GM23338 (cell line): ENCODE measurements at regions not wholly inside any gene's neighbourhood (a gene's known extent, or its start where the extent isn't known, plus 50 kb on each side); places are given as distances from the start of the nearest gene placed in this dataset.

Experiments used
- ATAC-seq: fragments of 200-7000 bp; cut with Tn5 transposase; 3 replicates; pipeline ENCODE4 v1.9.1; 2020
- DNase-seq: peaks from one replicate; pipeline ENCODE4 v3.0.0-alpha.2; 2015; ENCODE audit warnings: low spot score
- H2AFZ ChIP-seq: fragments of 200-600 bp; sonication (generic); 2 replicates; pipeline ENCODE4 v1.8.0; 2016; ENCODE audit warnings: antibody characterized with exemption, mild to moderate bottlenecking, moderate library complexity
- H3F3A ChIP-seq: fragments of 200-600 bp; sonication (generic); replicated peaks from 2 replicates; pipeline ENCODE4 v1.8.0; 2017; ENCODE audit warnings: antibody characterized with exemption, mixed run types, low read depth
- H3K27ac ChIP-seq: fragments of 200-600 bp; sonication (generic); 2 replicates; pipeline ENCODE4 v1.6.1; 2016; ENCODE audit warnings: low read depth
- H3K27me3 ChIP-seq: fragments of 200-600 bp; sonication (generic); 2 replicates; pipeline ENCODE4 v1.8.0; 2016; ENCODE audit warnings: mild to moderate bottlenecking, mixed run types, moderate library complexity; ENCODE audit not compliant: insufficient read depth
- H3K36me3 ChIP-seq: fragments of 200-600 bp; sonication (generic); 2 replicates; pipeline ENCODE4 v1.8.0; 2016; ENCODE audit warnings: mild to moderate bottlenecking; ENCODE audit not compliant: insufficient read depth
- H3K4me1 ChIP-seq: fragments of 200-600 bp; sonication (generic); 2 replicates; pipeline ENCODE4 v1.8.0; 2016; ENCODE audit warnings: mild to moderate bottlenecking, moderate library complexity; ENCODE audit not compliant: insufficient read depth
- H3K4me2 ChIP-seq: fragments of 200-600 bp; sonication (generic); 2 replicates; pipeline ENCODE4 v1.7.1; 2017; ENCODE audit warnings: mixed run types
- H3K4me3 ChIP-seq: fragments of 200-600 bp; sonication (generic); 2 replicates; pipeline ENCODE4 v1.6.1; 2016; ENCODE audit warnings: mixed run types
- H3K79me2 ChIP-seq: fragments of 200-600 bp; sonication (generic); replicated peaks from 2 replicates; pipeline ENCODE4 v1.8.0; 2017; ENCODE audit warnings: mild to moderate bottlenecking; ENCODE audit not compliant: insufficient read depth
- H3K9me2 ChIP-seq: fragments of 200-600 bp; sonication (generic); 2 replicates; pipeline ENCODE4 v1.8.0; 2017; ENCODE audit not compliant: insufficient read depth
- H4K20me1 ChIP-seq: fragments of 200-600 bp; sonication (generic); replicated peaks from 2 replicates; pipeline ENCODE4 v1.8.0; 2017; ENCODE audit warnings: mild to moderate bottlenecking; ENCODE audit not compliant: insufficient read depth
- H3K27ac Mint-ChIP-seq: 2 replicates; pipeline ENCODE4 v1.8.0; 2020; ENCODE audit warnings: inconsistent platforms, mild to moderate bottlenecking, moderate library complexity, mixed read lengths
- H3K27me3 Mint-ChIP-seq: 3 replicates; pipeline ENCODE4 v1.8.0; 2022; ENCODE audit warnings: low read depth, mild to moderate bottlenecking, moderate library complexity, mixed read lengths, inconsistent platforms; ENCODE audit not compliant: insufficient read depth, poor library complexity
- H3K36me3 Mint-ChIP-seq: 3 replicates; pipeline ENCODE4 v1.8.0; 2021; ENCODE audit warnings: low read depth, mild to moderate bottlenecking, inconsistent platforms, moderate library complexity, mixed read lengths
- H3K4me1 Mint-ChIP-seq: 3 replicates; pipeline ENCODE4 v1.8.0; 2020; ENCODE audit warnings: mild to moderate bottlenecking, inconsistent platforms, mixed read lengths
- H3K4me3 Mint-ChIP-seq: 3 replicates; pipeline ENCODE4 v1.8.0; 2021; ENCODE audit warnings: moderate library complexity, mild to moderate bottlenecking, inconsistent platforms, mixed read lengths
- H3K9me3 Mint-ChIP-seq: 3 replicates; pipeline ENCODE4 v1.8.0; 2020; ENCODE audit warnings: moderate library complexity, mild to moderate bottlenecking, inconsistent platforms, mixed read lengths
- CREB1 ChIP-seq: fragments of 250-450 bp; sonication (Bioruptor Pico); IDR thresholded peaks from 2 replicates; pipeline ENCODE4 v1.5.0; 2020; ENCODE audit warnings: low read depth, mild to moderate bottlenecking, moderate library complexity
- ETS1 ChIP-seq: IDR thresholded peaks from 2 replicates; pipeline ENCODE4 v1.6.1; 2016; ENCODE audit warnings: antibody characterized with exemption
- EZH2 ChIP-seq: fragments of 200-600 bp; sonication (generic); IDR thresholded peaks from one replicate; pipeline ENCODE4 v1.8.0; 2017; ENCODE audit warnings: antibody characterized with exemption, mild to moderate bottlenecking, low read depth; ENCODE audit not compliant: unreplicated experiment
- EZH2phosphoT487 ChIP-seq: fragments of 200-600 bp; sonication (generic); IDR thresholded peaks from one replicate; pipeline ENCODE4 v1.8.1; 2018; ENCODE audit warnings: antibody characterized with exemption; ENCODE audit not compliant: unreplicated experiment
- JUNB ChIP-seq: IDR thresholded peaks from one replicate; pipeline ENCODE4 v1.6.1; 2016; ENCODE audit warnings: antibody characterized with exemption; ENCODE audit not compliant: unreplicated experiment
- NANOG ChIP-seq: IDR thresholded peaks from 2 replicates; pipeline ENCODE4 v1.6.1; 2016; ENCODE audit warnings: antibody characterized with exemption, borderline replicate concordance
- POLR2AphosphoS5 ChIP-seq: IDR thresholded peaks from 2 replicates; pipeline ENCODE4 v1.6.1; 2016; ENCODE audit warnings: antibody characterized with exemption, low read depth
- REST ChIP-seq: IDR thresholded peaks from one replicate; pipeline ENCODE4 v1.6.1; 2018; ENCODE audit warnings: antibody characterized with exemption; ENCODE audit not compliant: unreplicated experiment
- STAT1 ChIP-seq: IDR thresholded peaks from one replicate; pipeline ENCODE4 v1.6.1; 2016; ENCODE audit warnings: antibody characterized with exemption; ENCODE audit not compliant: unreplicated experiment
- ZNF114 ChIP-seq: fragments of 250-450 bp; sonication (Bioruptor Pico); IDR thresholded peaks from 2 replicates; pipeline ENCODE4 v1.5.0; 2020; ENCODE audit warnings: mild to moderate bottlenecking, moderate library complexity
- ZNF331 ChIP-seq: fragments of 250-450 bp; sonication (Bioruptor Pico); IDR thresholded peaks from 2 replicates; pipeline ENCODE4 v1.5.0; 2020; ENCODE audit warnings: low read depth, mild to moderate bottlenecking, moderate library complexity

GRCh38 chr3:26358405-26358804, 264.2 kb upstream of the LRRC3B start:
- no peaks in the 10 kb centered on the region for H3K79me2 ChIP-seq
- H3K4me3 ChIP-seq: no peak overlapping the region
- Mint-ChIP-seq H3K4me3 (no peak overlapping the region), H3K27me3 (no peaks in the 10 kb centered on the region), H3K4me1 (no peaks in the 10 kb centered on the region), H3K9me3 (peaks cover 11% of the 10 kb centered on the region; the same call in 2 of the 3 replicates), H3K27ac (no peak overlapping the region), H3K36me3 (peaks cover 7% of the 10 kb centered on the region; the same call in 2 of the 3 replicates)
- DNase-seq (no peak), ATAC-seq (no peak)
- no peaks in the 10 kb centered on the region for H4K20me1 ChIP-seq
- TF ChIP-seq EZH2 (no peak), REST (no peak), POLR2AphosphoS5 (no peak), ZNF331 (CRISPR knock-in tag) (no peak), NANOG (no peak), JUNB (no peak), ZNF114 (no peak), ETS1 (no peak)
- H2AFZ ChIP-seq: no peak overlapping the region
- no peaks in the 10 kb centered on the region for H3K27me3 ChIP-seq
- no peaks in the 10 kb centered on the region; the same call in none of the 2 replicates for H3K36me3 ChIP-seq
- no peak overlapping the region for H3K27ac ChIP-seq
- no peak overlapping the region for H3K4me2 ChIP-seq
- H3K4me1 ChIP-seq: no peaks in the 10 kb centered on the region
- peaks cover 8% of the 10 kb centered on the region; the same call in 1 of the 2 replicates for H3K9me2 ChIP-seq
- H3F3A ChIP-seq: no peaks in the 10 kb centered on the region

GRCh38 chr3:26365706-26366105, 256.9 kb upstream of the LRRC3B start:
- peaks cover 7% of the 10 kb centered on the region; the same call in 2 of the 3 replicates for H3K36me3 Mint-ChIP-seq
- H3K4me3 Mint-ChIP-seq: no peak overlapping the region
- Histone ChIP-seq H3K4me3 (no peak overlapping the region), H3K4me1 (peaks cover 8% of the 10 kb centered on the region; the same call in 1 of the 2 replicates), H3K4me2 (no peak overlapping the region), H3K27ac (no peak overlapping the region), H3F3A (no peaks in the 10 kb centered on the region), H4K20me1 (no peaks in the 10 kb centered on the region), H3K79me2 (no peaks in the 10 kb centered on the region), H3K27me3 (no peaks in the 10 kb centered on the region), H2AFZ (no peak overlapping the region), H3K9me2 (no peaks in the 10 kb centered on the region; the same call in 1 of the 2 replicates), H3K36me3 (no peaks in the 10 kb centered on the region; the same call in none of the 2 replicates)
- H3K27ac Mint-ChIP-seq: no peak overlapping the region
- H3K9me3 Mint-ChIP-seq: peaks cover 13% of the 10 kb centered on the region; the same call in 2 of the 3 replicates
- ATAC-seq (no peak), DNase-seq (no peak)
- peaks cover 16% of the 10 kb centered on the region for H3K4me1 Mint-ChIP-seq
- peaks cover 1% of the 10 kb centered on the region for H3K27me3 Mint-ChIP-seq
- TF ChIP-seq POLR2AphosphoS5 (no peak), CREB1 (no peak), JUNB (no peak), STAT1 (no peak), EZH2 (no peak), ETS1 (no peak), EZH2phosphoT487 (no peak)
